GM12878 (cell line): ENCODE measurements at regions not wholly inside any gene's neighbourhood (a gene's known extent, or its start where the extent isn't known, plus 50 kb on each side); places are given as distances from the start of the nearest gene placed in this dataset.

Source experiments
- FOXK2 ChIP-seq: fragments of 450-650 bp; IDR thresholded peaks from 2 replicates; pipeline ENCODE4 v1.6.1; 2017; ENCODE audit warnings: mild to moderate bottlenecking, moderate library complexity
- SMAD1 ChIP-seq: fragments of 450-650 bp; IDR thresholded peaks from 2 replicates; pipeline ENCODE4 v1.6.1; 2018; ENCODE audit warnings: mild to moderate bottlenecking, low read depth; ENCODE audit not compliant: partially characterized antibody
- TF ChIP-seq, protein P1 (sequence below): fragments of 450-650 bp; formaldehyde crosslinking; IDR thresholded peaks from 2 replicates; pipeline ENCODE4 v1.4.0; 2020; ENCODE audit warnings: mild to moderate bottlenecking, moderate library complexity
- TF ChIP-seq, protein P2 (sequence below): fragments of 450-650 bp; formaldehyde crosslinking; IDR thresholded peaks from 2 replicates; pipeline ENCODE4 v1.4.0; 2022; ENCODE audit warnings: mild to moderate bottlenecking, moderate library complexity
- TF ChIP-seq, protein P3 (sequence below): fragments of 450-650 bp; IDR thresholded peaks from 2 replicates; pipeline ENCODE4 v1.6.1; 2018; ENCODE audit warnings: mild to moderate bottlenecking, low read depth, moderate library complexity; ENCODE audit not compliant: partially characterized antibody
- TF ChIP-seq, protein P4 (sequence below): fragments of 450-650 bp; conservative IDR thresholded peaks from 2 replicates; pipeline ENCODE4 v1.6.1; 2017; ENCODE audit warnings: mild to moderate bottlenecking, moderate library complexity

DNA sequence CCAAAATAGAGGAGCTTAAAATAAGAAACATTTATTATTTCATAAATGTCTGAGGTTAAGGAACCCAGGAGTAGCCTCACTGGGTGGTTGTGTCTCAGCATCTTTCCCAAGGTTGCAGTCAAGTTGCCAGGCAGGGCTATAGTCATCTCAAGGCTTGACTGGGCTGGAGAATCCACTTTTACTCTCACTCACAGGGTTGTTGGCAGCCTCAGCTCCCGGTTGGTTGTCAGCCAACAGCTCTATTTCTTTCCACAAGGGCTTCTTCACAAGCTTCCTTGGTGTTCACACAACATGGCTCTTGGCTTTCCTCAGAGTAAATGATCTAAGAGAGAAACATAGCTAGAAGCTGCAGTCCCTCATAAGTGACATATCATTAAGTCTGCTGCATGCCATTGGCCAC lies 55.6 kb upstream of the TEX51 start (continued):
- TF ChIP-seq, protein P1, sequence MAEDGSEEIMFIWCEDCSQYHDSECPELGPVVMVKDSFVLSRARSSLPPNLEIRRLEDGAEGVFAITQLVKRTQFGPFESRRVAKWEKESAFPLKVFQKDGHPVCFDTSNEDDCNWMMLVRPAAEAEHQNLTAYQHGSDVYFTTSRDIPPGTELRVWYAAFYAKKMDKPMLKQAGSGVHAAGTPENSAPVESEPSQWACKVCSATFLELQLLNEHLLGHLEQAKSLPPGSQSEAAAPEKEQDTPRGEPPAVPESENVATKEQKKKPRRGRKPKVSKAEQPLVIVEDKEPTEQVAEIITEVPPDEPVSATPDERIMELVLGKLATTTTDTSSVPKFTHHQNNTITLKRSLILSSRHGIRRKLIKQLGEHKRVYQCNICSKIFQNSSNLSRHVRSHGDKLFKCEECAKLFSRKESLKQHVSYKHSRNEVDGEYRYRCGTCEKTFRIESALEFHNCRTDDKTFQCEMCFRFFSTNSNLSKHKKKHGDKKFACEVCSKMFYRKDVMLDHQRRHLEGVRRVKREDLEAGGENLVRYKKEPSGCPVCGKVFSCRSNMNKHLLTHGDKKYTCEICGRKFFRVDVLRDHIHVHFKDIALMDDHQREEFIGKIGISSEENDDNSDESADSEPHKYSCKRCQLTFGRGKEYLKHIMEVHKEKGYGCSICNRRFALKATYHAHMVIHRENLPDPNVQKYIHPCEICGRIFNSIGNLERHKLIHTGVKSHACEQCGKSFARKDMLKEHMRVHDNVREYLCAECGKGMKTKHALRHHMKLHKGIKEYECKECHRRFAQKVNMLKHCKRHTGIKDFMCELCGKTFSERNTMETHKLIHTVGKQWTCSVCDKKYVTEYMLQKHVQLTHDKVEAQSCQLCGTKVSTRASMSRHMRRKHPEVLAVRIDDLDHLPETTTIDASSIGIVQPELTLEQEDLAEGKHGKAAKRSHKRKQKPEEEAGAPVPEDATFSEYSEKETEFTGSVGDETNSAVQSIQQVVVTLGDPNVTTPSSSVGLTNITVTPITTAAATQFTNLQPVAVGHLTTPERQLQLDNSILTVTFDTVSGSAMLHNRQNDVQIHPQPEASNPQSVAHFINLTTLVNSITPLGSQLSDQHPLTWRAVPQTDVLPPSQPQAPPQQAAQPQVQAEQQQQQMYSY (CRISPR knock-in tag): no peak
- TF ChIP-seq SMAD1 (no peak), FOXK2 (no peak)
- TF ChIP-seq, protein P2, sequence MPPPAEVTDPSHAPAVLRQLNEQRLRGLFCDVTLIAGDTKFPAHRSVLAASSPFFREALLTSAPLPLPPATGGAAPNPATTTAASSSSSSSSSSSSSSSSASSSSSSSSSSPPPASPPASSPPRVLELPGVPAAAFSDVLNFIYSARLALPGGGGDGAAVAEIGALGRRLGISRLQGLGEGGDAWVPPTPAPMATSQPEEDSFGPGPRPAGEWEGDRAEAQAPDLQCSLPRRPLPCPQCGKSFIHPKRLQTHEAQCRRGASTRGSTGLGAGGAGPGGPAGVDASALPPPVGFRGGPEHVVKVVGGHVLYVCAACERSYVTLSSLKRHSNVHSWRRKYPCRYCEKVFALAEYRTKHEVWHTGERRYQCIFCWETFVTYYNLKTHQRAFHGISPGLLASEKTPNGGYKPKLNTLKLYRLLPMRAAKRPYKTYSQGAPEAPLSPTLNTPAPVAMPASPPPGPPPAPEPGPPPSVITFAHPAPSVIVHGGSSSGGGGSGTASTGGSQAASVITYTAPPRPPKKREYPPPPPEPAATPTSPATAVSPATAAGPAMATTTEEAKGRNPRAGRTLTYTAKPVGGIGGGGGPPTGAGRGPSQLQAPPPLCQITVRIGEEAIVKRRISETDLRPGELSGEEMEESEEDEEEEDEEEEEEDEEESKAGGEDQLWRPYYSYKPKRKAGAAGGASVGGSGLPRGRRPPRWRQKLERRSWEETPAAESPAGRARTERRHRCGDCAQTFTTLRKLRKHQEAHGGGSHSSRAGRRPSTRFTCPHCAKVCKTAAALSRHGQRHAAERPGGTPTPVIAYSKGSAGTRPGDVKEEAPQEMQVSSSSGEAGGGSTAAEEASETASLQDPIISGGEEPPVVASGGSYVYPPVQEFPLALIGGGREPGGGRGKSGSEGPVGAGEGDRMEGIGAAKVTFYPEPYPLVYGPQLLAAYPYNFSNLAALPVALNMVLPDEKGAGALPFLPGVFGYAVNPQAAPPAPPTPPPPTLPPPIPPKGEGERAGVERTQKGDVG: no peak
- TF ChIP-seq, protein P3, sequence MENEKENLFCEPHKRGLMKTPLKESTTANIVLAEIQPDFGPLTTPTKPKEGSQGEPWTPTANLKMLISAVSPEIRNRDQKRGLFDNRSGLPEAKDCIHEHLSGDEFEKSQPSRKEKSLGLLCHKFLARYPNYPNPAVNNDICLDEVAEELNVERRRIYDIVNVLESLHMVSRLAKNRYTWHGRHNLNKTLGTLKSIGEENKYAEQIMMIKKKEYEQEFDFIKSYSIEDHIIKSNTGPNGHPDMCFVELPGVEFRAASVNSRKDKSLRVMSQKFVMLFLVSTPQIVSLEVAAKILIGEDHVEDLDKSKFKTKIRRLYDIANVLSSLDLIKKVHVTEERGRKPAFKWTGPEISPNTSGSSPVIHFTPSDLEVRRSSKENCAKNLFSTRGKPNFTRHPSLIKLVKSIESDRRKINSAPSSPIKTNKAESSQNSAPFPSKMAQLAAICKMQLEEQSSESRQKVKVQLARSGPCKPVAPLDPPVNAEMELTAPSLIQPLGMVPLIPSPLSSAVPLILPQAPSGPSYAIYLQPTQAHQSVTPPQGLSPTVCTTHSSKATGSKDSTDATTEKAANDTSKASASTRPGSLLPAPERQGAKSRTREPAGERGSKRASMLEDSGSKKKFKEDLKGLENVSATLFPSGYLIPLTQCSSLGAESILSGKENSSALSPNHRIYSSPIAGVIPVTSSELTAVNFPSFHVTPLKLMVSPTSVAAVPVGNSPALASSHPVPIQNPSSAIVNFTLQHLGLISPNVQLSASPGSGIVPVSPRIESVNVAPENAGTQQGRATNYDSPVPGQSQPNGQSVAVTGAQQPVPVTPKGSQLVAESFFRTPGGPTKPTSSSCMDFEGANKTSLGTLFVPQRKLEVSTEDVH: no peak
- TF ChIP-seq, protein P4, sequence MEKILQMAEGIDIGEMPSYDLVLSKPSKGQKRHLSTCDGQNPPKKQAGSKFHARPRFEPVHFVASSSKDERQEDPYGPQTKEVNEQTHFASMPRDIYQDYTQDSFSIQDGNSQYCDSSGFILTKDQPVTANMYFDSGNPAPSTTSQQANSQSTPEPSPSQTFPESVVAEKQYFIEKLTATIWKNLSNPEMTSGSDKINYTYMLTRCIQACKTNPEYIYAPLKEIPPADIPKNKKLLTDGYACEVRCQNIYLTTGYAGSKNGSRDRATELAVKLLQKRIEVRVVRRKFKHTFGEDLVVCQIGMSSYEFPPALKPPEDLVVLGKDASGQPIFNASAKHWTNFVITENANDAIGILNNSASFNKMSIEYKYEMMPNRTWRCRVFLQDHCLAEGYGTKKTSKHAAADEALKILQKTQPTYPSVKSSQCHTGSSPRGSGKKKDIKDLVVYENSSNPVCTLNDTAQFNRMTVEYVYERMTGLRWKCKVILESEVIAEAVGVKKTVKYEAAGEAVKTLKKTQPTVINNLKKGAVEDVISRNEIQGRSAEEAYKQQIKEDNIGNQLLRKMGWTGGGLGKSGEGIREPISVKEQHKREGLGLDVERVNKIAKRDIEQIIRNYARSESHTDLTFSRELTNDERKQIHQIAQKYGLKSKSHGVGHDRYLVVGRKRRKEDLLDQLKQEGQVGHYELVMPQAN: no peak
